Activated T-helper 2 cell treated with anti-CD3 and anti-CD28 coated beads, Interferon-gamma antibody, Interleukin-2, Interleukin-4, amounts not matched to agents 10 μg/mL and 5 μg/mL and 100 μg/mL, durations not matched to agents 14 hours and 24 hours and 36 hours (primary cell): ENCODE measurements at regions not wholly inside any gene's neighbourhood (a gene's known extent, or its start where the extent isn't known, plus 50 kb on each side); places are given as distances from the start of the nearest gene placed in this dataset.
A peak's percentile ranks its signal among the peaks of the same experiment; 100 is the strongest.
"Not testable (repeated sequence)": the region's sequence is repeated elsewhere in the genome, so short reads cannot be mapped to it uniquely, and the experiment has no call there.

Experiments
- DNase-seq: peaks from one replicate; pipeline ENCODE4 v3.0.0; 2021; ENCODE audit warnings: low spot score
- H3K27ac Mint-ChIP-seq: one replicate; pipeline ENCODE4 v1.8.0; 2021; ENCODE audit warnings: mixed read lengths
- H3K27me3 Mint-ChIP-seq: one replicate; pipeline ENCODE4 v1.8.0; 2021; ENCODE audit warnings: low read depth, mixed read lengths
- H3K36me3 Mint-ChIP-seq: one replicate; pipeline ENCODE4 v1.8.0; 2021; ENCODE audit warnings: low read depth, mixed read lengths
- H3K4me1 Mint-ChIP-seq: one replicate; pipeline ENCODE4 v1.8.0; 2021; ENCODE audit warnings: low read depth, mixed read lengths
- H3K4me3 Mint-ChIP-seq: one replicate; pipeline ENCODE4 v1.8.0; 2021; ENCODE audit warnings: low read depth, mild to moderate bottlenecking, moderate library complexity, mixed read lengths
- H3K9me3 Mint-ChIP-seq: one replicate; pipeline ENCODE4 v1.8.0; 2021; ENCODE audit warnings: mixed read lengths
- intact Hi-C: fragments of 100-400 bp; cut with micrococcal nuclease; formaldehyde crosslinking; loops from one replicate; pipeline ENCODE4 v1.15.1; 2023

DNA sequence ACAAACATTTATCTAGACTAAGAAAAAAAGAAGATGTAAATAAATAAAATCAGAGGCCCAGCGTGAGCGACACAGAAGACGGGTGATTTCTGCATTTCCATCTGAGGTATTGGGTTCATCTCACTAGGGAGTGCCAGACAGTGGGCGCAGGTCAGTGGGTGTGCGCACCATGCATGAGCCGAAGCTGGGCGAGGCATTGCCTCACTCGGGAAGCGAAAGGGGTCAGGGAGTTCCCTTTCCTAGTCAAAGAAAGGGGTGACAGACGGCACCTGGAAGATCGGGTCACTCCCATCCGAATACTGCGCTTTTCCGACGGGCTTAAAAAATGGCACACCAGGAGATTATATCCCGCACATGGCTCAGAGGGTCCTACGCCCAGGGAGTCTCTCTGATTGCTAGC lies 79.5 kb upstream of the ABCD2 start:
- intact Hi-C loops, H3K4me1 Mint-ChIP-seq, H3K9me3 Mint-ChIP-seq: not testable (repeated sequence)

DNA sequence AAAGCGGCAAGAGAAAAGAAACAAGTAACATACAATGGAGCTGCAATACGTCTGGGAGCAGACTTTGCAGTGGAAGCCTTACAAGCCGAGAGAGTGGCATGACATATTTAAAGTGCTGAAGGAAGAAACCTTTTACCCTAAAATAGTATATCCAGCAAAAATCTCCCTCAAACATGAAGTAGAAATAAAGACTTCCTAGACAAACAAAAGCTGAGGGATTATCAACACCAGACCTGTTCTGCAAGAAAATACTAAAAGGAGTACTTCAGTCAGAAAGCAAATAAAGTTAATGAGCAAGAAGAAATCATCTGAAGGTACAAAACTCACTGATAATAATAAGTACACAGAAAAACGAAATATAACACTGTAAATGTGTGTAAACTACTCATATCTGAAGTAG lies 77.5 kb upstream of the ABCD2 start:
- Mint-ChIP-seq H3K4me1 (no peaks in the 10 kb centered on the region), H3K9me3 (no peaks in the 10 kb centered on the region), H3K4me3 (no peak overlapping the region), H3K27me3 (peaks cover 14% of the 10 kb centered on the region), H3K36me3 (no peaks in the 10 kb centered on the region), H3K27ac (no peak overlapping the region)
- no peak for DNase-seq
- intact Hi-C loops, result no loop called here

More for the DNA sequence above, 79.5 kb upstream of the ABCD2 start:
- H3K27me3 Mint-ChIP-seq, result peaks cover 14% of the 10 kb centered on the region
- not testable (repeated sequence) for H3K27ac Mint-ChIP-seq, H3K36me3 Mint-ChIP-seq, H3K4me3 Mint-ChIP-seq, DNase-seq

DNA sequence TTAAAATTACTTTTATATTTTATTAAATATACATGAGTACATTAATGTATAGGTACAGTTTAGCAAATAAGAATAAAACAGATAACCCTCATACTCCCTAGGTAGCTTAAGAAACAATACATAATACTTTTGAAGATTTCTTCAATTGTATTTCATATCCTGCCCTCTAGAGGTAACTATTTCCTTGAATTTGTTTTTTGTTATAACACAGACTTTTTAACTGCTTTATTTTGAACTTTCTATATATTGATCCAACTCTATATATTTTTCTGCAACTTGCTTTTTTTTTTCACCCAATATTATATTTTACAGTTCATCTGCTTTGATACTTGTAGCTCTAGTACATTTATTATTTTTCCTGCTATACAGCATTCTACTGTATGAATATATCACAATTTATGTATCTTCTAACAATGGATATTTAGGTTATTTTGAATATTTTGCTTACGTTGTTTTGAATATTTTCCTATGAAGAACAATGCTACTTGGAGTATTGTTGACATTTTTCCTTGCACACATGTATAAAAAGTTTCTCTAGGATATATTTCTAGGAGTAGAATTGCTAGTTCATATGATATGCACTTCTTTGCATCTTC lies 72.8 kb upstream of the ABCD2 start:
- H3K9me3 Mint-ChIP-seq, result no peaks in the 10 kb centered on the region
- intact Hi-C loops, result loop anchor here (1.0 to 5.0 kb wide), 4 partner anchors 45 to 375 kb away; partner anchors contain the start of genes ABCD2 and KIF21A
- peaks cover 3% of the 10 kb centered on the region for H3K4me1 Mint-ChIP-seq
- DNase-seq, result no peak
- H3K4me3 Mint-ChIP-seq, result no peak overlapping the region
- H3K27me3 Mint-ChIP-seq, result peaks cover 6% of the 10 kb centered on the region
- H3K36me3 Mint-ChIP-seq, result no peaks in the 10 kb centered on the region
- no peak overlapping the region for H3K27ac Mint-ChIP-seq

DNA sequence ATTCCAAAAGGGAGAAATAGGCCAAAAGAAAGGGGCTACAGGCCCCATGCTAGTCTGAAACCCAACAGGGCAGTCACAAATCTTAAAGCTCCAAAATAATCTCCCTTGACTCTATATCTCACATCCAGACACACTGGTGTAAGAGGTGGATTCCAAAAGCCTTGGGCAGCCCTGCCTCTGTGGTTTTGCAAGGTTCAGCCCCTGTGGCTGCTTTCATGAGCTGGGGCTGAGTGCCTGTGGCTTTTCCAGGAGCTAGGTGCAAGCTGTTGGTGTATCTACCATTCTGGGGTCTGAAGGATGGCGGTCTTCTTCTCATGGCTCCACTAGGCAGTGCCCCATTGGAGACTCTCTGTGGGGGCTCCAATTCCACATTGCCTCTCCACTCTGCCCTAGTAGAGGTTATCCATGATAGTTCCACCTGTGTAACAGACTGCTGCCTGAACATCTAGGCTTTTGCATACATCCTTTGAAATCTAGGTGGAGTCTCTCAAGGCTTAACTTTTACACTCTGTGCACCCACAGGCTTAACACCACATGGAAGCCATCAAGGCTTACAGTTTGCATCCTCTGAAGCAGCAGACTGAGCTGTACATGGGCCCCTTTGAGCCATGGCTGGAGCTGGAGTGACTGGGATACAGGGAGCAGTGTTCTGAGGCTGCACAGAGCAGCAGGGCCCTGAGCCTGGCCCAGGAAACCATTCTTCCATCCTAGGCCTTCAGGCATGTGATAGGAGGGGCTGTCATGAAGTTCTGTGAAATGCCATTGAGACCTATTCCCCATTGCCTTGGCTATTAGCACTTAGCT lies 66.5 kb upstream of the ABCD2 start:
- peak; percentile 32 for DNase-seq
- Mint-ChIP-seq H3K27ac (peak overlapping the region; percentile 47), H3K9me3 (peaks cover 3% of the 10 kb centered on the region), H3K4me1 (peaks cover 39% of the 10 kb centered on the region), H3K36me3 (peaks cover 7% of the 10 kb centered on the region), H3K4me3 (peak overlapping the region; percentile 28), H3K27me3 (no peaks in the 10 kb centered on the region)
- intact Hi-C loops, result no loop called here

DNA sequence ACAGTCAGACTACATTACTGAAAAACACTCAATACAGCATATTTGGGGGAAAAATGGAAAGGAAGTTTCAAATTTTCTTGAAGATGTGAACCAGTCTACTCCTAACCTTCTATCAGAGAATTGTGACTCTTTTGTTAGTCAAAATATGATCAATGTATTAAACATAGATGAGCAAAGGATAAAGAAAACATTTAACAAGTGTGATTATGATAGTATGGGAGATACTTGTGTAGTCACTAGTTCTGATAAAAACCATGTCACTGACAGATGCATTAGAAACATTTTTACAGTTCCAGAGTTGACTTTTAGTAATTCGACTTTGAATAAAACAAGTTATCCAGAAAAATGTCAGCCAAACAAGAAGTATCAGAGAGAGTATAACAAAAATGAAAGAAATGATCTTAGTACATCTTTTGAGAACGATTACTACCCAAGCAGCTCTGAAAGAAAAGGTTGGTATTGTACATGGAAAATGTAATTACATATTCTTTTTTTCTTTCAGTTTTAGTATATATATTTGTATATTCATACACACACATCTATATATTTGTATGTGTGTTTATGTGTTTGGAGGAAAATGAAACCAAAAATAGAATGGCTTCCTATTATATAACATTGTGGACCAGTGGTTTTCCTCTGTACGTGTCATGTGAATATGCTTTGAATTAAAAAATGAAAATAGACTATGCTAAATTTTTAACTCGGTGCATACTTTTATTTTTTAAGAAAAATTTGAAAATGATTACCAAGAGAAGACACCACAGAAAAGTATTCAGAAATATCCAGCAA lies 63.3 kb upstream of the ABCD2 start:
- Mint-ChIP-seq H3K27ac (peak overlapping the region; percentile 70), H3K4me1 (peaks cover 39% of the 10 kb centered on the region), H3K4me3 (peak overlapping the region; percentile 69), H3K27me3 (no peaks in the 10 kb centered on the region), H3K36me3 (peaks cover 11% of the 10 kb centered on the region), H3K9me3 (peaks cover 26% of the 10 kb centered on the region)
- DNase-seq, result no peak
- intact Hi-C loops, result loop anchor here (1.0 to 2.0 kb wide), 2 partner anchors 54 to 62 kb away; no protein-coding TSS in a partner anchor

DNA sequence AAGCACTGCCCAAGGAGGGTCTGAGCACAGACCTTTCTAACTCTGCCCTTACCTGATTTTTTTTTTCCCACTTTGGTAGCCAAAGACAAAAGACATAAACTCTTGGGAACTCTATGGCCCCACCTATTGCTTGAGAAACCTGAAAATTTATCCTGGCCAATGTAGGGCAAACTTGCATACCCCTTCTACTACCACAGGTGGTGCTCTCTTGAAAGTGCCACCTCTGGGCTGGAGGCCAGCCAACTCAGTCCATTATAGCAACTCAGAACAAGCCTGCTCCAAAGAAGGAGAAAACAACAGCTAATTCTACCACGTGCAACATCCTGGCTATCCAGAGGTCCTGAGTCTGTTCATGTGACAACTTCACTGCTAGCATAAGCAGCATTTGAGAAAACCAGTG lies 55.7 kb upstream of the ABCD2 start:
- intact Hi-C loops, result no loop called here
- H3K36me3 Mint-ChIP-seq, result peaks cover 23% of the 10 kb centered on the region
- H3K4me3 Mint-ChIP-seq, result no peak overlapping the region
- no peak overlapping the region for H3K27ac Mint-ChIP-seq
- H3K9me3 Mint-ChIP-seq, result peaks cover 48% of the 10 kb centered on the region
- DNase-seq, result no peak
- H3K27me3 Mint-ChIP-seq, result no peaks in the 10 kb centered on the region
- H3K4me1 Mint-ChIP-seq, result peaks cover 6% of the 10 kb centered on the region

DNA sequence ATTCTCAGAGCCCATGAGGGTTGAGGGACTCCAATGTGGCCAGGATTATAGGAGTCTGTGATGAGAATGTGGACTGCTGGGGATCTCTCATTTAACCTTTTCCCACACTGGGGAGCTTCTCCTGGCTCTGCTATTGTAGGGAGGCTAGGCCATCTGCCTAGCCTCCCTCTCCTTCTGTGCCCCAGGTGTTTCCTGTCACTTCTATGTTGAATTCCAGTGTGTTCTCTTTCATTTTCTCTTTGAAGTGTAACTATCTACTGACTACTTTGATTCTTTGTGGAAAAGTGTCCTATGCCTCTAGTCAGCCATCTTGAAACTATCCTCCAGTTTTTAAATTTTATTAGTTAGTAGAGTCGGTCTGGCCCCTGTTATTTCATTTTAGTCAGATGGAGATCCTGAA lies 53.4 kb upstream of the ABCD2 start:
- Mint-ChIP-seq H3K9me3 (peaks cover 36% of the 10 kb centered on the region), H3K36me3 (peaks cover 25% of the 10 kb centered on the region), H3K4me1 (peaks cover 6% of the 10 kb centered on the region), H3K27ac (no peak overlapping the region), H3K27me3 (no peaks in the 10 kb centered on the region), H3K4me3 (no peak overlapping the region)
- intact Hi-C loops, result no loop called here
- no peak for DNase-seq

DNA sequence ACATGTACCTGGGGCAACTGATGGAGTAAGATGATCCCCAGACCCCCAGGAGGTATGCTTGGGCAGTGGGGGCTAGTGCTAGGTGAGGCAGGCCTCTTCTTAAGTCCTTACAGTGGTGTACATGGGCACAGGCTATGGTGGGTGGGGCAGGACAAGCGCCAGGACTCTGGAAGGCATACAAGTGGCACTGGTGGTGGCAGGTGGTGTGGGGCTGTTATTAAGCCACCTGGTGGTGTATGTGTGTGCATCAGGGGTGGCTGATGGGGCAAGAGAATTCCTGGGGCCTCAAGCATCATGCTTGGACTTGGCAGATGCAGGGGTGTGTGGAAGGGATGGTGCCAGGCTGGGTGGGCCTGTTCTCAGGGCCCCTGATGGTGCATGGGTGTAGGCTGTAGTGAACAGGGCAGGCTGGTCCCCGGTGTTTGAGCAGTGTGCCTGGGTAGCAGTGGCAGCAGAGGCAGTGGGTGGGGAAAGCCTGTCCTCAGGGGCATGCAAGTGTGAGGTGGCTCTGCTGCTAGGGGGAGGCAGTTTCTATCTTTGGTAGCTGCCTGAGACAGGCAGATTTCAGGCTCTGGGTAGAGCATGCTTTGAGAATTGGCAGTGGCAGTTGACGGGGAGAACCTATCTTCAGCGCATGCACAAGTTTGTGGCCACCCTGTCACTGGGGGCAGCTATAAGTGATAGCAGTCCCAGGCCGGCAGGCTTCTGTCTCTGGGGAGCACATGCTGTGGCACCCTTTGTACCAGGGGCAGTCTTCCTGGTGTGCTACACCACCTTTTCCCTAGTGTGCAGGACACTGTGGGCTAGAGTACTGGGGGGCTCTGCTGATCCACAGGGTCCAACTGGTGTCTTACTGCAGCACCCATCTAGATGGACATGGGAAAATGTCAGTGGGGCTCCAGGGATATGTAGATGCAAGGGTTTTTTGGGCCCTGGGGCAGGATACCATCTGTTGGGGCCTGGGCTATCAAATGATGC lies 52.6 kb upstream of the ABCD2 start:
- intact Hi-C loops, result no loop called here
- DNase-seq, result no peak
- peaks cover 40% of the 10 kb centered on the region for H3K9me3 Mint-ChIP-seq
- no peak overlapping the region for H3K4me3 Mint-ChIP-seq
- H3K36me3 Mint-ChIP-seq, result peaks cover 28% of the 10 kb centered on the region
- H3K27me3 Mint-ChIP-seq, result no peaks in the 10 kb centered on the region
- H3K27ac Mint-ChIP-seq, result no peak overlapping the region
- peaks cover 6% of the 10 kb centered on the region for H3K4me1 Mint-ChIP-seq

DNA sequence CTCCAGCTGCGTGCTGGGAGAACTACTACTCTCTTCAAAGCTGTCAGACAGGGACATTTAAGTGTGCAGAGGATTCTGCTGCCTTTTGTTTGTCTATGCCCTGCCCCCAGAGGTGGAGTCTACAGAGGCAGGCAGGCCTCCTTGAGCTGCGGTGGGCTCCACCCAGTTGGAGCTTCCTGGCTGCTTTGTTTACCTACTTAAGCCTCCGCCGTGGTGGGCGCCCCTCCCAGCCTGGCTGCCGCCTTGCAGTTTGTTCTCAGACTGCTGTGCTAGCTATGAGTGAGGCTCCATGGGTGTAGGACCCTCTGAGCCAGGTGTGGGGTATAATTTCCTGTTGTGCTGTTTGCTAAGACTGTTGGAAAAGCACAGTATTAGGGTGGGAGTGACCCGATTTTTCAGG lies 49.9 kb upstream of the ABCD2 start:
- H3K4me3 Mint-ChIP-seq, DNase-seq, H3K27ac Mint-ChIP-seq, H3K27me3 Mint-ChIP-seq, intact Hi-C loops, H3K4me1 Mint-ChIP-seq: not testable (repeated sequence)
- Mint-ChIP-seq H3K36me3 (peaks cover 33% of the 10 kb centered on the region), H3K9me3 (peaks cover 44% of the 10 kb centered on the region)
